H9 (cell line): ENCODE measurements at regions not wholly inside any gene's neighbourhood (a gene's known extent, or its start where the extent isn't known, plus 50 kb on each side); places are given as distances from the start of the nearest gene placed in this dataset.

Source experiments
- DNase-seq: peaks from one replicate; pipeline ENCODE4 v3.0.0-alpha.2; 2017
- H2AFZ ChIP-seq: one replicate; pipeline ENCODE4 v1.6.1; 2013; ENCODE audit warnings: mild to moderate bottlenecking, low read length, control low read depth, moderate library complexity
- H2AK5ac ChIP-seq: 2 replicates; pipeline ENCODE4 v1.6.1; 2013; ENCODE audit warnings: low read length, control low read depth, mixed read lengths; ENCODE audit not compliant: insufficient read length
- H2BK120ac ChIP-seq: one replicate; pipeline ENCODE4 v1.6.1; 2013; ENCODE audit warnings: low read depth, mild to moderate bottlenecking, low read length, control low read depth, inconsistent platforms; ENCODE audit not compliant: poor library complexity, severe bottlenecking
- H2BK12ac ChIP-seq: 2 replicates; pipeline ENCODE4 v1.6.1; 2013; ENCODE audit warnings: low read length, control low read depth, mixed read lengths, low read depth; ENCODE audit not compliant: insufficient read length
- H2BK15ac ChIP-seq: 2 replicates; pipeline ENCODE4 v1.6.1; 2013; ENCODE audit warnings: low read depth, low read length, control low read depth
- H2BK20ac ChIP-seq: one replicate; pipeline ENCODE4 v1.6.1; 2013; ENCODE audit warnings: low read depth, mild to moderate bottlenecking, low read length, control low read depth, inconsistent platforms; ENCODE audit not compliant: poor library complexity, severe bottlenecking
- H2BK5ac ChIP-seq: 2 replicates; pipeline ENCODE4 v1.6.1; 2013; ENCODE audit warnings: low read length, control low read depth, mixed read lengths; ENCODE audit not compliant: insufficient read length
- H3K14ac ChIP-seq: 2 replicates; pipeline ENCODE4 v1.6.1; 2013; ENCODE audit warnings: low read length, control low read depth; ENCODE audit not compliant: insufficient read depth
- H3K18ac ChIP-seq: 2 replicates; pipeline ENCODE4 v1.6.1; 2013; ENCODE audit warnings: low read depth, mild to moderate bottlenecking, mixed read lengths, low read length, control low read depth; ENCODE audit not compliant: insufficient read length
- H3K23ac ChIP-seq: 2 replicates; pipeline ENCODE4 v1.6.1; 2013; ENCODE audit warnings: low read length, control low read depth, mixed read lengths, low read depth; ENCODE audit not compliant: insufficient read length
- H3K23me2 ChIP-seq: 2 replicates; pipeline ENCODE4 v1.6.1; 2013; ENCODE audit warnings: low read depth, mild to moderate bottlenecking, mixed read lengths, low read length, control low read depth; ENCODE audit not compliant: insufficient read length, poor library complexity, severe bottlenecking
- H3K27ac ChIP-seq: 2 replicates; pipeline ENCODE4 v1.5.1; 2013; ENCODE audit warnings: low read length, control low read depth, mixed read lengths, low read depth; ENCODE audit not compliant: insufficient read length
- H3K27me3 ChIP-seq: 2 replicates; pipeline ENCODE4 v1.6.1; 2013; ENCODE audit warnings: low read length, control low read depth, inconsistent platforms; ENCODE audit not compliant: insufficient read depth
- H3K4ac ChIP-seq: 2 replicates; pipeline ENCODE4 v1.6.1; 2013; ENCODE audit warnings: low read depth, mild to moderate bottlenecking, control low read depth, inconsistent platforms, low read length, moderate library complexity
- H3K4me1 ChIP-seq: 2 replicates; pipeline ENCODE4 v1.6.1; 2013; ENCODE audit warnings: low read length, control low read depth, inconsistent platforms; ENCODE audit not compliant: insufficient read depth
- H3K4me2 ChIP-seq: 2 replicates; pipeline ENCODE4 v1.6.1; 2013; ENCODE audit warnings: low read length, control low read depth, mixed read lengths; ENCODE audit not compliant: insufficient read length, insufficient read depth
- H3K56ac ChIP-seq: 2 replicates; pipeline ENCODE4 v1.6.1; 2013; ENCODE audit warnings: low read depth, mild to moderate bottlenecking, mixed read lengths, low read length, control low read depth; ENCODE audit not compliant: insufficient read length
- H3K79me1 ChIP-seq: 2 replicates; pipeline ENCODE4 v1.6.1; 2013; ENCODE audit warnings: low read depth, mild to moderate bottlenecking, moderate library complexity, low read length, control low read depth, inconsistent platforms; ENCODE audit not compliant: insufficient read depth, poor library complexity, severe bottlenecking
- H3K79me2 ChIP-seq: 2 replicates; pipeline ENCODE4 v1.6.1; 2013; ENCODE audit warnings: low read length, control low read depth, inconsistent platforms; ENCODE audit not compliant: insufficient read depth
- H3K9ac ChIP-seq: 2 replicates; pipeline ENCODE4 v1.6.1; 2013; ENCODE audit warnings: low read length, control low read depth, mixed read lengths; ENCODE audit not compliant: insufficient read length; ENCODE audit errors: extremely low read depth
- H3K9me3 ChIP-seq: one replicate; pipeline ENCODE4 v1.6.1; 2013; ENCODE audit warnings: low read depth, low read length, inconsistent platforms; ENCODE audit not compliant: control insufficient read depth
- H3T11ph ChIP-seq: one replicate; pipeline ENCODE4 v1.6.1; 2013; ENCODE audit warnings: mild to moderate bottlenecking, low read length, control low read depth, inconsistent platforms
- H4K20me1 ChIP-seq: one replicate; pipeline ENCODE4 v1.6.1; 2013; ENCODE audit not compliant: control insufficient read depth, insufficient read length, insufficient read depth
- H4K5ac ChIP-seq: 2 replicates; pipeline ENCODE4 v1.6.1; 2013; ENCODE audit warnings: low read depth, mild to moderate bottlenecking, mixed read lengths, low read length, control low read depth; ENCODE audit not compliant: insufficient read length
- H4K8ac ChIP-seq: replicated peaks from 2 replicates; pipeline ENCODE4 v1.6.1; 2013; ENCODE audit warnings: low read length, control low read depth, mixed read lengths, low read depth; ENCODE audit not compliant: insufficient read length
- H4K91ac ChIP-seq: 2 replicates; pipeline ENCODE4 v1.6.1; 2013; ENCODE audit warnings: low read depth, mild to moderate bottlenecking, moderate library complexity, mixed read lengths, low read length, control low read depth; ENCODE audit not compliant: insufficient read length
- H3K27ac Mint-ChIP-seq, 3 experiments: 2 replicates in 2 of 3; 3 replicates in 1 of 3; pipeline ENCODE4 v1.8.0; 2020 to 2021; ENCODE audit warnings: mixed read lengths in 3 of 3, mild to moderate bottlenecking in 1 of 3, moderate library complexity in 1 of 3
- H3K27me3 Mint-ChIP-seq: 2 replicates; pipeline ENCODE4 v1.8.0; 2021; ENCODE audit warnings: low read depth, mild to moderate bottlenecking, moderate library complexity, mixed read lengths
- H3K36me3 Mint-ChIP-seq, 3 experiments: 2 replicates in 2 of 3; 3 replicates in 1 of 3; pipeline ENCODE4 v1.8.0; 2020 to 2021; ENCODE audit warnings: low read depth in 3 of 3, mixed read lengths in 3 of 3; ENCODE audit not compliant: insufficient read depth in 1 of 3
- H3K4me1 Mint-ChIP-seq, 2 experiments: 2 replicates each; pipeline ENCODE4 v1.8.0; 2020; ENCODE audit warnings: mixed read lengths in 2 of 2
- H3K4me3 Mint-ChIP-seq, 2 experiments: 2 replicates in 1 of 2; 3 replicates in 1 of 2; pipeline ENCODE4 v1.8.0; 2020 to 2021; ENCODE audit warnings: mild to moderate bottlenecking in 2 of 2, mixed read lengths in 2 of 2, moderate library complexity in 1 of 2
- H3K9me3 Mint-ChIP-seq, 2 experiments: 2 replicates in 1 of 2; 3 replicates in 1 of 2; pipeline ENCODE4 v1.8.0; 2020; ENCODE audit warnings: mild to moderate bottlenecking in 2 of 2, mixed read lengths in 2 of 2, moderate library complexity in 1 of 2
- WGBS: extraction: QIAGEN DNeasy Blood & Tissue Kit; methylation state at CpG from one replicate; pipeline ENCODE4 v1.1.7; 2013; ENCODE audit warnings: missing lambda C conversion rate, low lambda C conversion rate, mixed read lengths; ENCODE audit not compliant: insufficient read length; ENCODE audit errors: extremely low coverage; 5-methylcytosine and 5-hydroxymethylcytosine counted together
- TF ChIP-seq, protein P1 (sequence below): fragments of 200-600 bp; sonication (generic); conservative IDR thresholded peaks from 3 replicates; pipeline ENCODE4 v1.8.0; 2021; ENCODE audit warnings: antibody characterized with exemption, mild to moderate bottlenecking

DNA sequence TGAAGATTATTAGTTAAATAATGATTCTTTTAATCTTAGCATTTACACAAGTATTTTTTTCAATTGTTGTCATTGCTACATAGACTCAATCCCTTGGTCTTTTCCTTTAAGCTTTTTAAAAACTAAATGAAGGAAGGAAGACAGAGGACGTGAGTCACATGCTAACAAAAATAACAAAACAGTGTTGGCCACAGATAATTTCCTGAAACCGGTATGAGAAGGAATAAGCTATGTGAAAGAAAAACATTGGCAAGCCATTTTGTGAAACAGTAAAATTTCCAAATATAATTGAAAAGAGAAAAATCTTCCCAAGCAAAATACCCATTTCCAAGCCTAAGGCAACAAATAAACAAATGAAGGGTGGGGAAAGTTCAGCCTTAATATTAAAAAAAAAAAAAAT lies 223.0 kb downstream of the AHR start:
- no peaks in the 10 kb centered on the region for H3K27me3 Mint-ChIP-seq
- Histone ChIP-seq H3K27ac (no peak overlapping the region), H4K8ac (no peak overlapping the region), H2BK15ac (no peak overlapping the region), H4K5ac (no peak overlapping the region), H4K20me1 (no peaks in the 10 kb centered on the region), H3T11ph (no peak overlapping the region), H2BK5ac (no peak overlapping the region), H3K18ac (no peak overlapping the region), H3K56ac (no peak overlapping the region), H3K79me2 (no peaks in the 10 kb centered on the region), H3K23me2 (no peaks in the 10 kb centered on the region), H3K9ac (no peak overlapping the region), H3K4me1 (no peaks in the 10 kb centered on the region), H3K4me2 (no peak overlapping the region), H3K23ac (no peak overlapping the region), H2AK5ac (no peak overlapping the region), H3K14ac (no peak overlapping the region), H2AFZ (no peak overlapping the region), H3K9me3 (no peaks in the 10 kb centered on the region), H3K4ac (no peak overlapping the region), H2BK12ac (no peak overlapping the region), H2BK20ac (no peak overlapping the region), H3K27me3 (no peaks in the 10 kb centered on the region), H4K91ac (no peak overlapping the region), H2BK120ac (no peak overlapping the region), H3K79me1 (no peaks in the 10 kb centered on the region)
- WGBS: no CpG with 5 or more reads among the region's 2 CpGs
- H3K36me3 Mint-ChIP-seq: no peaks in the 10 kb centered on the region; a peak in 1 of 7 replicates
- peaks cover 0 to 2% of the 10 kb centered on the region in 2 experiments; a peak in 1 of 4 replicates for H3K4me1 Mint-ChIP-seq
- H3K27ac Mint-ChIP-seq: no peak overlapping the region
- TF ChIP-seq, protein P1, sequence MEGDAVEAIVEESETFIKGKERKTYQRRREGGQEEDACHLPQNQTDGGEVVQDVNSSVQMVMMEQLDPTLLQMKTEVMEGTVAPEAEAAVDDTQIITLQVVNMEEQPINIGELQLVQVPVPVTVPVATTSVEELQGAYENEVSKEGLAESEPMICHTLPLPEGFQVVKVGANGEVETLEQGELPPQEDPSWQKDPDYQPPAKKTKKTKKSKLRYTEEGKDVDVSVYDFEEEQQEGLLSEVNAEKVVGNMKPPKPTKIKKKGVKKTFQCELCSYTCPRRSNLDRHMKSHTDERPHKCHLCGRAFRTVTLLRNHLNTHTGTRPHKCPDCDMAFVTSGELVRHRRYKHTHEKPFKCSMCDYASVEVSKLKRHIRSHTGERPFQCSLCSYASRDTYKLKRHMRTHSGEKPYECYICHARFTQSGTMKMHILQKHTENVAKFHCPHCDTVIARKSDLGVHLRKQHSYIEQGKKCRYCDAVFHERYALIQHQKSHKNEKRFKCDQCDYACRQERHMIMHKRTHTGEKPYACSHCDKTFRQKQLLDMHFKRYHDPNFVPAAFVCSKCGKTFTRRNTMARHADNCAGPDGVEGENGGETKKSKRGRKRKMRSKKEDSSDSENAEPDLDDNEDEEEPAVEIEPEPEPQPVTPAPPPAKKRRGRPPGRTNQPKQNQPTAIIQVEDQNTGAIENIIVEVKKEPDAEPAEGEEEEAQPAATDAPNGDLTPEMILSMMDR: no peak
- no peaks in the 10 kb centered on the region for H3K9me3 Mint-ChIP-seq
- DNase-seq: no peak
- H3K4me3 Mint-ChIP-seq: no peak overlapping the region
